ENCODE measurements at regions not wholly inside any gene's neighbourhood (a gene's known extent, or its start where the extent isn't known, plus 50 kb on each side); places are given as distances from the start of the nearest gene placed in this dataset.
"Not testable (repeated sequence)": the region's sequence is repeated elsewhere in the genome, so short reads cannot be mapped to it uniquely, and the experiment has no call there.

GRCh38 chr3:56952061-56952460 is 108.4 kb upstream of the SPATA12 start:
- TF ChIP-seq CTCF (conservative IDR thresholded peaks at IDR 0.05; ENCODE audit: low read depth, low read length): no peak
- no peak overlapping the region for H3K4me3 ChIP-seq (ENCODE audit: low read depth, low read length)
- peak; percentile 15 for DNase-seq (ENCODE audit: low read depth)

DNA sequence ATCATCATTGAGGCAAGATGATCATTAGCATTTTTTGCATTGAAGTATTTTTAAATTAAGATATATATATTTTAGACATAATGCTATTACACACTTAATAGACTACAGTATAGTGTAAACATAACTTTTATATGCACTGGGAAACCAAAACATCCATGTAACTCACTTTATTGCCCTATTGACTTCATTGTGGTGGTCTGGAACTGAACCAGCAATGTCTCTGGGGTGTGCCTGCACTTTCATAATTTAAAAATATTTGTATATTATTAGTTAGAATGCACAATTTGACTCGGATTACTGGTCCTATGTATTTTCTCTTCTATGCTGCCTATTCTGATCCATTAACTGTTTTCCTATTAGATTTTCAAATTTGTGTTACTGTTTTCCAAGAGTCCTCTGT is 109.1 kb upstream of the SPATA12 start:
- TF ChIP-seq CTCF (conservative IDR thresholded peaks at IDR 0.05; ENCODE audit: low read depth, low read length): no peak
- no peak overlapping the region for H3K4me3 ChIP-seq (ENCODE audit: low read depth, low read length)
- DNase-seq (ENCODE audit: low read depth): no peak

GRCh38 chr3:56945378-56945777 is 115.1 kb upstream of the SPATA12 start:
- not testable (repeated sequence) for H3K4me3 ChIP-seq (ENCODE audit: low read depth, low read length); DNase-seq (ENCODE audit: low read depth)

GRCh38 chr3:56942523-56942922 is 117.9 kb upstream of the SPATA12 start:
- TF ChIP-seq CTCF (conservative IDR thresholded peaks at IDR 0.05; ENCODE audit: low read depth, low read length): no peak
- no peak overlapping the region for H3K4me3 ChIP-seq (ENCODE audit: low read depth, low read length)
- no peak for DNase-seq (ENCODE audit: low read depth)

DNA sequence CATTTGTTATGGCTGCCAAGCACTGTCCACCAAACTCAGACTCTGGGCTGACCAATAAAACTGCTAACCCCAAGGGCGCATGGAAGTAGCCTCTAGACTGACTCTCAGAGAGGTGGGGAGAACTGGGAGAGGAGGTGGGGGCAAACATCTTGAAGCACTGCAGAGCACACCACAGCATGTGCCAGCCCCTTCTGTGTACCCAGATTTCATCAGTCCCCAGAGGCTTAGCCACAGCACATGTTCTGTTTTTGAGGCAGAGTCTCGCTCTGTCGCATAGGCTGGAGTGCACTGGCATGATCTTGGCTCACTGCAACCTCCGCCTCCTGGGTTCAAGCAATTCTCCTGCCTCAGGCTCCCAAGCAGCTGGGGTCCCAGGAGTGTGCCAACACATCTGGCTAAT is 119.5 kb upstream of the SPATA12 start:
- TF ChIP-seq CTCF (conservative IDR thresholded peaks at IDR 0.05; ENCODE audit: low read depth, low read length): no peak
- DNase-seq (ENCODE audit: low read depth): no peak
- no peak overlapping the region for H3K4me3 ChIP-seq (ENCODE audit: low read depth, low read length)

- DNase-seq (ENCODE audit: low read depth): no peak
- TF ChIP-seq CTCF (conservative IDR thresholded peaks at IDR 0.05; ENCODE audit: low read depth, low read length): no peak
- no peak overlapping the region for H3K4me3 ChIP-seq (ENCODE audit: low read depth, low read length)
Measured at GRCh38 chr3:56940321-56940720, 120.1 kb upstream of the SPATA12 start.

DNA sequence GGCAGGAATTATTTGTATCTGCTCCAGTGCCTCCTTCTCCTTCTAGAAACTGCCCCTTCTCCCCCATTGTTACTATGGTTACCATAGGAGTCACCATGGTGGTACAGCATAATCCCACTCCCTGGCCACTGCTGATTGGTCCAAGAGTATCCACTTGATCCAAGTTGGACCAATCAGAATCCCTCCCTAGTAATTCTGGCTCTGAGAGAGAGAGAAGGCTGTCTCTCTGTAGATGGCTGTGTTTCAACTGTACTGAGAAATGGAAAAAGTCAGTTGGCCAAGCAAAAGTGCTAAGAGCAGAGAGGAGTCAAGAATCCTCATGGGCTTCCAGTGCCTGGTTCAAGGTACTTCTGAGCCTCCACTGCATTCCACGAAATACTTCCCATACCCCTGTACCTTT is 120.6 kb upstream of the SPATA12 start:
- H3K4me3 ChIP-seq (ENCODE audit: low read depth, low read length): no peak overlapping the region
- TF ChIP-seq CTCF (conservative IDR thresholded peaks at IDR 0.05; ENCODE audit: low read depth, low read length): no peak
- no peak for DNase-seq (ENCODE audit: low read depth)

GRCh38 chr3:56938530-56938929 is 121.9 kb upstream of the SPATA12 start:
- DNase-seq (ENCODE audit: low read depth): no peak
- no peak overlapping the region for H3K4me3 ChIP-seq (ENCODE audit: low read depth, low read length)
- no peak for TF ChIP-seq CTCF (conservative IDR thresholded peaks at IDR 0.05; ENCODE audit: low read depth, low read length)

Measured in epithelial cell of proximal tubule (primary cell).